Lower leg skin (tissue), 3 donors: ENCODE measurements at regions not wholly inside any gene's neighbourhood (a gene's known extent, or its start where the extent isn't known, plus 50 kb on each side); places are given as distances from the start of the nearest gene placed in this dataset.

Experiments used
- CTCF ChIP-seq, 3 donors: fragments of 450-650 bp; IDR thresholded peaks; one replicate each; pipeline ENCODE4 v1.5.1; 2016; ENCODE audit warnings: antibody characterized with exemption in 3 of 3, mild to moderate bottlenecking in 3 of 3, moderate library complexity in 2 of 3
- POLR2A ChIP-seq, 2 donors: fragments of 450-650 bp; IDR thresholded peaks; one replicate each; pipeline ENCODE4 v1.6.1; 2016 to 2017; ENCODE audit warnings: antibody characterized with exemption in 2 of 2, mild to moderate bottlenecking in 1 of 2, moderate library complexity in 1 of 2

DNA sequence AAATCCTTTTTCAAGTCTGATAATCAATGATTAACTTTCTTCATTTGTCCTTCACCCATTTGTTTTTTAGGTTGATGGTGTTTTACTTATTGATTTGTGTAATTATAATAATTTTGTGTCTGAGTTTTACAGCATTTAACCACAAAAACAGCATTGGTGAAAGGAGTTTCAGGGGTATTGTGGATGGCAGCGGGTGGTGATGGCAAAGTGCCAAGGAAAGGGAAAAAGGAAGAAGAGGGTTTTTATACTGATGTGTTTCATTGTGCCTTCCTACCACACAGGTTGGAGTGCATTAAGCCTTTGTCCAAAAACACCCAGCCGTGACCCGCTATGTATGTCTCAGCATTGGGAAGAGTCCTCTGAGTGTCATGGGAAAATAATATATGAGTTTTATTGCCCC, 150.3 kb downstream of the DAD1 start:
- TF ChIP-seq CTCF (IDR thresholded peaks at IDR 0.05) (no peak), POLR2A (IDR thresholded peaks at IDR 0.05) (no peak)
